HCT116 (cell line): ENCODE measurements at regions not wholly inside any gene's neighbourhood (a gene's known extent, or its start where the extent isn't known, plus 50 kb on each side); places are given as distances from the start of the nearest gene placed in this dataset.

Source experiments
- ATAC-seq: fragments of 200-7000 bp; cut with Tn5 transposase; 2 replicates; pipeline ENCODE4 v1.9.1; 2020; ENCODE audit warnings: mild to moderate bottlenecking, moderate library complexity
- BruUV-seq: library from RNA; stranded (reverse); fragments of 400-500 nt; replicated peaks from 2 replicates; lab custom pipeline; 2021; lab: Mats Ljungman, UMichigan
- CTCF ChIA-PET: fragments of 300-600 bp; sonication (Branson Sonifier 250); formaldehyde crosslinking; loops from one replicate; lab custom pipeline; 2021; ENCODE audit warnings: antibody characterized with exemption; lab: Charles Lee
- POLR2A ChIA-PET: fragments of 300-600, 350-600 bp; sonication (Branson Sonifier 250); formaldehyde crosslinking; loops from one replicate; lab custom pipeline; 2021; ENCODE audit warnings: antibody characterized with exemption; lab: Charles Lee
- RAD21 ChIA-PET, 2 experiments: fragments of 300-600 bp; sonication (Branson Sonifier 250); formaldehyde crosslinking; loops; one replicate each; lab custom pipeline; 2023; ENCODE audit warnings: low total read pairs in 2 of 2; ENCODE audit not compliant: uncharacterized antibody in 2 of 2, unreplicated experiment in 2 of 2, low non-redundant PET in 1 of 2; lab: Charles Lee
- DNase-seq: peaks from one replicate; pipeline ENCODE4 v3.0.0-alpha.2; 2010; ENCODE audit warnings: low read depth, low spot score
- H2AFZ ChIP-seq: fragments of 200-600 bp; shearing (Covaris generic), sonication (generic); 2 replicates; pipeline ENCODE4 v1.6.1; 2017; ENCODE audit warnings: low read depth, mixed run types, mixed read lengths, antibody characterized with exemption, low read length; ENCODE audit not compliant: poor library complexity, severe bottlenecking
- H3K27ac ChIP-seq: 2 replicates; pipeline ENCODE4 v1.5.1; 2012; ENCODE audit warnings: low read depth, low read length
- H3K27me3 ChIP-seq: fragments of 200-600 bp; sonication (generic); 2 replicates; pipeline ENCODE4 v1.6.1; 2016; ENCODE audit warnings: mixed run types, low read length, mixed read lengths; ENCODE audit not compliant: insufficient read depth
- H3K36me3 ChIP-seq, 2 experiments: fragments of 200-500 bp in 1 of 2; fragments of 200-600 bp in 1 of 2; sonication (Bioruptor generic) in 1 of 2; sonication (generic) in 1 of 2; 2 replicates each; pipeline versions ENCODE4 v1.5.1 to v1.6.1; 2014 to 2016; ENCODE audit warnings: low read length in 2 of 2, inconsistent platforms in 1 of 2, mixed read lengths in 1 of 2, mixed run types in 1 of 2; ENCODE audit not compliant: insufficient read depth in 2 of 2, control insufficient read depth in 1 of 2
- H3K4me1 ChIP-seq, 2 experiments: fragments of 200-600 bp in 1 of 2; sonication (generic) in 1 of 2; 2 replicates each; pipeline versions ENCODE4 v1.5.1 to v1.6.1; 2012 to 2017; ENCODE audit warnings: low read length in 2 of 2, inconsistent platforms in 1 of 2, mild to moderate bottlenecking in 1 of 2, mixed read lengths in 1 of 2, mixed run types in 1 of 2, moderate library complexity in 1 of 2; ENCODE audit not compliant: insufficient read depth in 2 of 2, control insufficient read depth in 1 of 2
- H3K4me2 ChIP-seq: fragments of 200-600 bp; sonication (generic); 2 replicates; pipeline ENCODE4 v1.6.1; 2017; ENCODE audit warnings: mixed run types, low read length, mixed read lengths
- H3K4me3 ChIP-seq, 2 experiments: fragments of 200-600 bp in 1 of 2; sonication (generic) in 1 of 2; replicated peaks in 1 of 2; 2 replicates each; pipeline ENCODE4 v1.5.1; 2011 to 2016; ENCODE audit warnings: low read length in 2 of 2, control low read depth in 1 of 2, low read depth in 1 of 2, mild to moderate bottlenecking in 1 of 2, mixed read lengths in 1 of 2, mixed run types in 1 of 2
- H3K79me2 ChIP-seq: fragments of 200-600 bp; sonication (generic); 2 replicates; pipeline ENCODE4 v1.6.1; 2017; ENCODE audit warnings: mild to moderate bottlenecking, mixed run types, low read length, moderate library complexity, mixed read lengths; ENCODE audit not compliant: insufficient read depth
- H3K9ac ChIP-seq: fragments of 200-600 bp; sonication (generic); 2 replicates; pipeline ENCODE4 v1.6.1; 2016; ENCODE audit warnings: low read length, mixed read lengths
- H3K9me2 ChIP-seq: fragments of 200-600 bp; sonication (generic), shearing (Covaris generic); 2 replicates; pipeline ENCODE4 v1.6.1; 2017; ENCODE audit warnings: mixed run types, mild to moderate bottlenecking, moderate library complexity; ENCODE audit not compliant: insufficient read depth
- H3K9me3 ChIP-seq, 2 experiments: fragments of 200-500 bp in 1 of 2; fragments of 200-600 bp in 1 of 2; sonication (Bioruptor generic) in 1 of 2; sonication (generic) in 1 of 2; 2 replicates each; pipeline ENCODE4 v1.6.1; 2014 to 2017; ENCODE audit warnings: low read length in 2 of 2, mixed read lengths in 2 of 2, inconsistent platforms in 1 of 2, low read depth in 1 of 2, mild to moderate bottlenecking in 1 of 2, mixed run types in 1 of 2, moderate library complexity in 1 of 2; ENCODE audit not compliant: control insufficient read depth in 1 of 2, insufficient read depth in 1 of 2
- H4K20me1 ChIP-seq: fragments of 200-600 bp; sonication (generic), shearing (Covaris generic); 2 replicates; pipeline ENCODE4 v1.6.1; 2017; ENCODE audit warnings: mixed run types, mild to moderate bottlenecking, moderate library complexity; ENCODE audit not compliant: insufficient read depth
- CBX3 ChIP-seq: IDR thresholded peaks from 2 replicates; pipeline ENCODE4 v1.6.1; 2012; ENCODE audit warnings: low read depth
- CEBPB ChIP-seq: IDR thresholded peaks from 2 replicates; pipeline ENCODE4 v1.6.1; 2012; ENCODE audit warnings: low read depth
- ELF1 ChIP-seq: IDR thresholded peaks from 2 replicates; pipeline ENCODE4 v1.6.1; 2012; ENCODE audit warnings: low read depth, borderline replicate concordance
- EZH2 ChIP-seq: fragments of 200-600 bp; sonication (generic); IDR thresholded peaks from 2 replicates; pipeline ENCODE4 v1.6.1; 2017; ENCODE audit warnings: antibody characterized with exemption, mixed run types
- JUND ChIP-seq: IDR thresholded peaks from 2 replicates; pipeline ENCODE4 v1.6.1; 2012
- MAX ChIP-seq: IDR thresholded peaks from 2 replicates; pipeline ENCODE4 v1.6.1; 2012
- POLR2A ChIP-seq: IDR thresholded peaks from 2 replicates; pipeline ENCODE4 v1.7.0; 2011; ENCODE audit warnings: borderline replicate concordance; ENCODE audit not compliant: insufficient read depth, insufficient read length; ENCODE audit errors: extremely low read depth
- POLR2AphosphoS5 ChIP-seq: IDR thresholded peaks from 2 replicates; pipeline ENCODE4 v1.6.1; 2011; ENCODE audit warnings: mild to moderate bottlenecking, low read depth, low read length, moderate library complexity
- RAD21 ChIP-seq: IDR thresholded peaks from 2 replicates; pipeline ENCODE4 v1.6.1; 2012; ENCODE audit warnings: low read depth, mild to moderate bottlenecking
- SIN3A ChIP-seq: IDR thresholded peaks from 2 replicates; pipeline ENCODE4 v1.6.1; 2012; ENCODE audit warnings: low read depth
- SP1 ChIP-seq: IDR thresholded peaks from 2 replicates; pipeline ENCODE4 v1.6.1; 2012; ENCODE audit warnings: low read depth
- TCF7L2 ChIP-seq: IDR thresholded peaks from 2 replicates; pipeline ENCODE4 v1.7.0; 2011; ENCODE audit warnings: borderline replicate concordance, inconsistent platforms; ENCODE audit not compliant: insufficient read depth, insufficient read length; ENCODE audit errors: extremely low read depth
- YY1 ChIP-seq: IDR thresholded peaks from 2 replicates; pipeline ENCODE4 v1.6.1; 2011; ENCODE audit warnings: low read length, low read depth, moderate library complexity, mild to moderate bottlenecking; ENCODE audit not compliant: insufficient replicate concordance; ENCODE audit errors: extremely low read depth
- ZFX ChIP-seq: fragments of 450-650 bp; IDR thresholded peaks from 2 replicates; pipeline ENCODE4 v1.6.1; 2017
- ZNF274 ChIP-seq: fragments of 200-500 bp; sonication (Bioruptor generic); IDR thresholded peaks from 2 replicates; pipeline ENCODE4 v1.6.1; 2014; ENCODE audit warnings: mild to moderate bottlenecking, low read depth, low read length, inconsistent platforms
- intact Hi-C: fragments of 100-400 bp; cut with micrococcal nuclease; formaldehyde crosslinking; loops from 2 replicates; pipeline ENCODE4 v1.10.0; 2022
- TF ChIP-seq, protein P1 (sequence below): IDR thresholded peaks from 2 replicates; pipeline ENCODE4 v1.6.1; 2011; ENCODE audit warnings: mild to moderate bottlenecking, low read length, moderate library complexity; ENCODE audit not compliant: insufficient replicate concordance; ENCODE audit errors: extremely low read depth

DNA sequence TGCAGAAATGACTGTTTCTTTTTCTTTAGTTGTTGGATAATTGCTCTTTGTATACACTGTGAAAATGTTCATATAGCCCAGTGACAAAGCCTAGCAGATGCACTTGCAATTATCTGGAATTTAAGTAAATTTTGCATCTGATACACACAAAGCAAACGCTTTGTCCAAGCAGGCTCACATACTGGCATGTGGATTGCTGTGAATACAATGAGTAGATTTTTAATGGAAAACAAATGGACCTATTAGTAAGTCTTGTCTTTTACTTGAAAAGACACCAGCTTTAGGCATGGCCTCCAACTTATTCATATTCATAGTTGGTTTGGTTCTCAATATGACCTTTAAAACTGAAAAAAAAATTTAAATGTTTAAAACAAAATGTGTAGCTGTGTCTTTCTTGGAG, 1299.8 kb upstream of the WWC1 start:
- intact Hi-C loops: no loop called here
- H3K9me3 ChIP-seq: peaks cover 2 to 9% of the 10 kb centered on the region in 2 experiments; a peak in 3 of 4 replicates
- no peaks in the 10 kb centered on the region for H3K9me2 ChIP-seq
- no peak overlapping the region for H2AFZ ChIP-seq
- no peaks in the 10 kb centered on the region for H4K20me1 ChIP-seq
- no TSS peak for BruUV-seq
- no peak overlapping the region for H3K4me2 ChIP-seq
- H3K36me3 ChIP-seq: no peaks in the 10 kb centered on the region
- H3K27ac ChIP-seq: no peak overlapping the region
- H3K9ac ChIP-seq: no peak overlapping the region
- no peaks in the 10 kb centered on the region for H3K27me3 ChIP-seq
- RAD21 ChIA-PET: no interaction called here
- H3K4me3 ChIP-seq: no peak overlapping the region
- H3K4me1 ChIP-seq: no peaks in the 10 kb centered on the region
- no peak for ATAC-seq
- no peaks in the 10 kb centered on the region for H3K79me2 ChIP-seq
- TF ChIP-seq RAD21 (no peak), YY1 (no peak), ELF1 (no peak), TCF7L2 (no peak), POLR2A (no peak), ZFX (no peak), SIN3A (no peak)
- POLR2A ChIA-PET: no interaction called here
- DNase-seq: no peak
- CTCF ChIA-PET: no interaction called here

GRCh38 chr5:166992108-166992507, 1299.3 kb upstream of the WWC1 start:
- RAD21 ChIA-PET: no interaction called here
- no TSS peak for BruUV-seq
- Histone ChIP-seq H4K20me1 (no peaks in the 10 kb centered on the region), H3K9ac (no peak overlapping the region), H3K27ac (no peak overlapping the region), H3K4me2 (no peak overlapping the region), H3K4me1 (no peaks in the 10 kb centered on the region), H3K79me2 (no peaks in the 10 kb centered on the region), H3K4me3 (no peak overlapping the region), H3K36me3 (no peaks in the 10 kb centered on the region), H3K9me3 (peaks cover 6 to 8% of the 10 kb centered on the region in 2 experiments; a peak in 3 of 4 replicates), H2AFZ (no peak overlapping the region), H3K27me3 (no peaks in the 10 kb centered on the region), H3K9me2 (no peaks in the 10 kb centered on the region)
- CTCF ChIA-PET: no interaction called here
- no peak for DNase-seq
- TF ChIP-seq SIN3A (no peak), POLR2AphosphoS5 (no peak), CEBPB (no peak), YY1 (no peak), MAX (no peak), ZNF274 (no peak), POLR2A (no peak), ELF1 (no peak), CBX3 (no peak), EZH2 (no peak), SP1 (no peak), TCF7L2 (no peak), JUND (no peak)
- TF ChIP-seq, protein P1, sequence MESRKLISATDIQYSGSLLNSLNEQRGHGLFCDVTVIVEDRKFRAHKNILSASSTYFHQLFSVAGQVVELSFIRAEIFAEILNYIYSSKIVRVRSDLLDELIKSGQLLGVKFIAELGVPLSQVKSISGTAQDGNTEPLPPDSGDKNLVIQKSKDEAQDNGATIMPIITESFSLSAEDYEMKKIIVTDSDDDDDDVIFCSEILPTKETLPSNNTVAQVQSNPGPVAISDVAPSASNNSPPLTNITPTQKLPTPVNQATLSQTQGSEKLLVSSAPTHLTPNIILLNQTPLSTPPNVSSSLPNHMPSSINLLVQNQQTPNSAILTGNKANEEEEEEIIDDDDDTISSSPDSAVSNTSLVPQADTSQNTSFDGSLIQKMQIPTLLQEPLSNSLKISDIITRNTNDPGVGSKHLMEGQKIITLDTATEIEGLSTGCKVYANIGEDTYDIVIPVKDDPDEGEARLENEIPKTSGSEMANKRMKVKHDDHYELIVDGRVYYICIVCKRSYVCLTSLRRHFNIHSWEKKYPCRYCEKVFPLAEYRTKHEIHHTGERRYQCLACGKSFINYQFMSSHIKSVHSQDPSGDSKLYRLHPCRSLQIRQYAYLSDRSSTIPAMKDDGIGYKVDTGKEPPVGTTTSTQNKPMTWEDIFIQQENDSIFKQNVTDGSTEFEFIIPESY: no peak
- POLR2A ChIA-PET: no interaction called here
- ATAC-seq: no peak
- intact Hi-C loops: no loop called here
